KMS-11 (cell line): ENCODE measurements at regions not wholly inside any gene's neighbourhood (a gene's known extent, or its start where the extent isn't known, plus 50 kb on each side); places are given as distances from the start of the nearest gene placed in this dataset.

Experiments
- H2AFZ ChIP-seq: fragments of 200-600 bp; sonication (generic); 2 replicates; pipeline ENCODE4 v1.6.1; 2016; ENCODE audit warnings: antibody characterized with exemption, mixed run types, low read depth
- H3K27ac ChIP-seq: fragments of 200-600 bp; sonication (generic); 2 replicates; pipeline ENCODE4 v1.6.1; 2016; ENCODE audit warnings: mild to moderate bottlenecking, mixed run types
- H3K27me3 ChIP-seq: fragments of 200-600 bp; sonication (generic); 2 replicates; pipeline ENCODE4 v1.6.1; 2017; ENCODE audit warnings: mild to moderate bottlenecking, low read depth, mixed run types, moderate library complexity; ENCODE audit not compliant: insufficient read depth
- H3K36me3 ChIP-seq: fragments of 200-600 bp; sonication (generic); 2 replicates; pipeline ENCODE4 v1.6.1; 2017; ENCODE audit warnings: mild to moderate bottlenecking, mixed run types; ENCODE audit not compliant: insufficient read depth
- H3K4me1 ChIP-seq: fragments of 200-600 bp; sonication (generic); 2 replicates; pipeline ENCODE4 v1.6.1; 2016; ENCODE audit warnings: mild to moderate bottlenecking, low read depth, mixed run types; ENCODE audit not compliant: poor library complexity, severe bottlenecking
- H3K4me2 ChIP-seq: fragments of 200-600 bp; sonication (generic); 2 replicates; pipeline ENCODE4 v1.7.0; 2016; ENCODE audit warnings: mild to moderate bottlenecking, mixed run types
- H3K4me3 ChIP-seq: fragments of 200-600 bp; sonication (generic); IDR thresholded peaks from 2 replicates; pipeline ENCODE4 v1.6.1; 2017; ENCODE audit warnings: low read depth, low read length, mixed read lengths; ENCODE audit not compliant: insufficient read depth
- H3K79me2 ChIP-seq: fragments of 200-600 bp; sonication (generic); 2 replicates; pipeline ENCODE4 v1.6.1; 2016; ENCODE audit warnings: low read depth, mixed run types; ENCODE audit not compliant: insufficient read depth
- H3K9ac ChIP-seq: fragments of 200-600 bp; sonication (generic); 2 replicates; pipeline ENCODE4 v1.6.1; 2016; ENCODE audit warnings: mild to moderate bottlenecking, mixed run types
- H4K20me1 ChIP-seq: fragments of 200-600 bp; sonication (generic); 2 replicates; pipeline ENCODE4 v1.6.1; 2016; ENCODE audit warnings: mild to moderate bottlenecking, mixed run types; ENCODE audit not compliant: insufficient read depth
- CTCF ChIP-seq: fragments of 200-600 bp; sonication (generic); conservative IDR thresholded peaks from 2 replicates; pipeline ENCODE4 v1.6.1; 2017; ENCODE audit warnings: low read depth, mild to moderate bottlenecking, antibody characterized with exemption, low read length, moderate library complexity, mixed read lengths

GRCh38 chr7:22635349-22635748 is 91.7 kb upstream of the IL6 start:
- Histone ChIP-seq H3K27ac (no peak overlapping the region), H3K79me2 (no peaks in the 10 kb centered on the region), H3K4me3 (no peak overlapping the region), H3K27me3 (no peaks in the 10 kb centered on the region; the same call in none of the 2 replicates), H2AFZ (no peak overlapping the region), H3K4me1 (peaks cover 12% of the 10 kb centered on the region), H3K36me3 (no peaks in the 10 kb centered on the region), H3K9ac (no peak overlapping the region), H4K20me1 (no peaks in the 10 kb centered on the region), H3K4me2 (no peak overlapping the region)
- no peak for TF ChIP-seq CTCF

- Histone ChIP-seq H3K4me2 (no peak overlapping the region), H3K27ac (no peak overlapping the region), H3K4me1 (no peaks in the 10 kb centered on the region), H3K36me3 (no peaks in the 10 kb centered on the region), H3K79me2 (no peaks in the 10 kb centered on the region), H2AFZ (no peak overlapping the region), H3K9ac (no peak overlapping the region), H4K20me1 (no peaks in the 10 kb centered on the region), H3K27me3 (no peaks in the 10 kb centered on the region), H3K4me3 (no peak overlapping the region)
- no peak for TF ChIP-seq CTCF
Observed at GRCh38 chr7:22633954-22634474, 93.0 kb upstream of the IL6 start.

DNA sequence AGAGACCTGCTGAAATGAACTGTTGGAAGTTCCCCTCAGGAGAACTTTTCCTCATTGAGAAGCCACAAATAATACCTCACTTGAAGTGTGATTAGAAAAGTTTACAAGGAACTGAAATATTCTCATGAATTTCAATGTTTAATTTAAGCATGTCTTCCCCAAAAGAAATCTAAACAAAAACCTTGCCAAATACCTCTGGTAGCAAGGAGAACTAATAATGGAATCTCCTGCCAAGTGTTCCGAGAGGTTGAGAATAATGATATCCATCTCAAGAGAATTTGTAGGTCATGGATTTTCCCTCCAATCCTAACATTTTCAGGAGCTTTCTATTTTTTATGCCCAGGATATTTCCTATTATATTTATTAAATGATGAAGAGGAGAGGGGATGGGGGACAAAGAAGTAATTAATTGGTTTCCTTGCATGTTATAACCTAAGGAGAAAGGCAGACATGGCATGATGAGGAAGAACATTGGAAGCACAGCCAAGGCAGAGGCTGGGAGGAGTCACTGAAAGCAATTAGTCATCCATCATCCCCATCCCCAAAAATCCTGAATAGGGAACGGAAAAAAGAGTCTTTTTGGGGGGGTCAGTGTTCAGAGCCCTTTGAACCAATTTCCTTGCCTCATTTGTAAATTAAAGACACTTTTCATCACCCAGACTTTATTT is 93.6 kb upstream of the IL6 start:
- TF ChIP-seq CTCF: no peak
- Histone ChIP-seq H3K27me3 (no peaks in the 10 kb centered on the region), H3K4me1 (no peaks in the 10 kb centered on the region), H2AFZ (no peak overlapping the region), H3K79me2 (no peaks in the 10 kb centered on the region), H3K4me3 (no peak overlapping the region), H3K27ac (no peak overlapping the region), H3K36me3 (no peaks in the 10 kb centered on the region), H3K9ac (no peak overlapping the region), H4K20me1 (no peaks in the 10 kb centered on the region), H3K4me2 (no peak overlapping the region)

DNA sequence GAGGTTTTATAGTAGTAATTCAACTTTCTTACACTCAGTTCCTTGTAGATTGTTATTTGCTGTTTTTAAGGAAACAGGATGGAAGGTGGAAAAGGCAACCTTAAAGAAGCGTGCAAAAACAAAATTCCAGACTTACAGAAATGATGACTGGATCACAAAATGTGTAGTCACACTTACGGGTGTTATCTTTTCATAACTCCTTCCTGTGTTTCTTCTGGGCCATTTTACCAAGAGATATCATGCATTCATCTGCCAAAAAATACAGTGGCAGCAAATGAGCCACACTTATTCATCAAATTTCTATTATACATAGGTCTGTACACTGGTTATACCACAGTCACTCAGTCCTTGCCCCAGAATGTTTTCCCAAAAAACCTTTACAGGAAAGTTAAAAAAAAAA is 94.3 kb upstream of the IL6 start:
- no peaks in the 10 kb centered on the region for H3K36me3 ChIP-seq
- H3K9ac ChIP-seq: no peak overlapping the region
- H2AFZ ChIP-seq: no peak overlapping the region
- no peak overlapping the region for H3K4me2 ChIP-seq
- no peak overlapping the region for H3K27ac ChIP-seq
- no peaks in the 10 kb centered on the region for H4K20me1 ChIP-seq
- H3K79me2 ChIP-seq: no peaks in the 10 kb centered on the region
- H3K4me3 ChIP-seq: no peak overlapping the region
- TF ChIP-seq CTCF: no peak
- H3K4me1 ChIP-seq: no peaks in the 10 kb centered on the region
- no peaks in the 10 kb centered on the region for H3K27me3 ChIP-seq
